Non-pigmented ciliary epithelial cell (primary cell): ENCODE measurements at regions not wholly inside any gene's neighbourhood (a gene's known extent, or its start where the extent isn't known, plus 50 kb on each side); places are given as distances from the start of the nearest gene placed in this dataset.
"Not testable (repeated sequence)": the region's sequence is repeated elsewhere in the genome, so short reads cannot be mapped to it uniquely, and the experiment has no call there.

ENCODE experiments used
- DNase-seq: peaks from one replicate; pipeline ENCODE4 v3.0.0-alpha.2; 2010; ENCODE audit warnings: low read depth

- DNase-seq: no peak
Measured at GRCh38 chr2:7681881-7682461, 764.8 kb downstream of the RNF144A start.

- DNase-seq: no peak
Measured at GRCh38 chr2:7683196-7683595, 766.0 kb downstream of the RNF144A start.

GRCh38 chr2:7683708-7684107 is 766.5 kb downstream of the RNF144A start:
- no peak for DNase-seq

GRCh38 chr2:7685342-7686015 is 768.3 kb downstream of the RNF144A start:
- no peak for DNase-seq

GRCh38 chr2:7686016-7686385 is 768.8 kb downstream of the RNF144A start:
- no peak for DNase-seq

- DNase-seq: no peak
Measured at GRCh38 chr2:7691961-7692656, 774.9 kb downstream of the RNF144A start.

GRCh38 chr2:7692657-7693161 is 775.5 kb downstream of the RNF144A start:
- DNase-seq: no peak

- DNase-seq: no peak
Measured at GRCh38 chr2:7693246-7694075, 776.2 kb downstream of the RNF144A start.

- DNase-seq: no peak
Measured at GRCh38 chr2:7694076-7694985, 777.1 kb downstream of the RNF144A start.

- not testable (repeated sequence) for DNase-seq
Measured at GRCh38 chr2:7696556-7696955, 779.3 kb downstream of the RNF144A start.

- no peak for DNase-seq
Measured at GRCh38 chr2:7697052-7697451, 779.8 kb downstream of the RNF144A start.

GRCh38 chr2:7701791-7702190 is 784.6 kb downstream of the RNF144A start:
- DNase-seq: no peak

- DNase-seq: no peak
Measured at GRCh38 chr2:7703048-7703447, 785.8 kb downstream of the RNF144A start.

GRCh38 chr2:7703543-7704144 is 786.4 kb downstream of the RNF144A start:
- no peak for DNase-seq

GRCh38 chr2:7704296-7704865 is 787.2 kb downstream of the RNF144A start:
- no peak for DNase-seq

- DNase-seq: no peak
Measured at GRCh38 chr2:7706791-7707190, 789.6 kb downstream of the RNF144A start.

- peak; percentile 14 for DNase-seq
Measured at GRCh38 chr2:7707723-7708122, 790.5 kb downstream of the RNF144A start.

GRCh38 chr2:7709907-7710306 is 792.7 kb downstream of the RNF144A start:
- no peak for DNase-seq

GRCh38 chr2:7711167-7711566 is 794.0 kb downstream of the RNF144A start:
- no peak for DNase-seq

- DNase-seq: no peak
Measured at GRCh38 chr2:7719876-7720275, 802.7 kb downstream of the RNF144A start.
